ENCODE measurements at regions not wholly inside any gene's neighbourhood (a gene's known extent, or its start where the extent isn't known, plus 50 kb on each side); places are given as distances from the start of the nearest gene placed in this dataset.

- TF ChIP-seq CTCF (IDR thresholded peaks at IDR 0.05): no peak
These were observed 208.2 kb upstream of the TMTC1 start for GRCh38 chr12:29991924-29992323.

GRCh38 chr12:29990971-29991370 lies 207.2 kb upstream of the TMTC1 start:
- ATAC-seq (no peak), DNase-seq (no peak)
- Histone ChIP-seq H3K36me3 (no peaks in the 10 kb centered on the region), H3K4me1 (no peaks in the 10 kb centered on the region), H3K4me3 (no peak overlapping the region), H3K27me3 (no peaks in the 10 kb centered on the region), H3K27ac (no peak overlapping the region), H3K9me3 (no peaks in the 10 kb centered on the region)
- intact Hi-C loops (cut with DNase I): no loop called here
- TF ChIP-seq CTCF (IDR thresholded peaks at IDR 0.05): no peak

More at GRCh38 chr12:29991924-29992323, 208.2 kb upstream of the TMTC1 start:
- H3K27me3 ChIP-seq: no peaks in the 10 kb centered on the region
- H3K4me3 ChIP-seq: no peak overlapping the region
- no peak for ATAC-seq
- intact Hi-C loops (cut with DNase I): no loop called here
- no peaks in the 10 kb centered on the region for H3K9me3 ChIP-seq
- DNase-seq: no peak
- no peaks in the 10 kb centered on the region for H3K36me3 ChIP-seq
- H3K27ac ChIP-seq: no peak overlapping the region
- no peaks in the 10 kb centered on the region for H3K4me1 ChIP-seq

GRCh38 chr12:29983851-29984250 lies 200.1 kb upstream of the TMTC1 start:
- no peak overlapping the region for H3K4me3 ChIP-seq
- no peak for TF ChIP-seq CTCF (IDR thresholded peaks at IDR 0.05)
- peaks cover 0 to 12% of the 10 kb centered on the region in 2 donors for H3K9me3 ChIP-seq
- DNase-seq (no peak), ATAC-seq (no peak)
- no peak overlapping the region for H3K27ac ChIP-seq
- no peaks in the 10 kb centered on the region for H3K27me3 ChIP-seq
- H3K4me1 ChIP-seq: no peaks in the 10 kb centered on the region
- H3K36me3 ChIP-seq: no peaks in the 10 kb centered on the region
- intact Hi-C loops (cut with DNase I): no loop called here

GRCh38 chr12:29980304-29980703 lies 196.6 kb upstream of the TMTC1 start:
- Histone ChIP-seq H3K27me3 (no peaks in the 10 kb centered on the region), H3K4me3 (no peak overlapping the region), H3K9me3 (peaks cover 0 to 15% of the 10 kb centered on the region in 2 donors), H3K4me1 (no peaks in the 10 kb centered on the region), H3K36me3 (no peaks in the 10 kb centered on the region), H3K27ac (no peak overlapping the region)
- ATAC-seq (no peak), DNase-seq (no peak)
- intact Hi-C loops (cut with DNase I): no loop called here
- no peak for TF ChIP-seq CTCF (IDR thresholded peaks at IDR 0.05)

- ATAC-seq: no peak
- Histone ChIP-seq H3K27me3 (no peaks in the 10 kb centered on the region), H3K36me3 (no peaks in the 10 kb centered on the region), H3K27ac (no peak overlapping the region), H3K4me3 (no peak overlapping the region), H3K9me3 (no peaks in the 10 kb centered on the region), H3K4me1 (no peaks in the 10 kb centered on the region)
- no peak for TF ChIP-seq CTCF (IDR thresholded peaks at IDR 0.05)
- intact Hi-C loops (cut with DNase I): no loop called here
- DNase-seq: no peak
These were observed 187.7 kb upstream of the TMTC1 start for GRCh38 chr12:29971446-29971845.

All from left lung (tissue), 4 donors.